ENCODE measurements at regions not wholly inside any gene's neighbourhood (a gene's known extent, or its start where the extent isn't known, plus 50 kb on each side); places are given as distances from the start of the nearest gene placed in this dataset.

- no peak overlapping the region for H3K27ac ChIP-seq
- no peaks in the 10 kb centered on the region for H3K36me3 ChIP-seq
- DNase-seq, result no peak
- no peaks in the 10 kb centered on the region for H3K27me3 ChIP-seq
- no peak for TF ChIP-seq POLR2A (IDR thresholded peaks at IDR 0.05)
- TF ChIP-seq EP300 (IDR thresholded peaks at IDR 0.05), result no peak
- no peak for TF ChIP-seq CTCF (IDR thresholded peaks at IDR 0.05)
- no peak for TF ChIP-seq POLR2AphosphoS5 (IDR thresholded peaks at IDR 0.05)
- 66 to 67% methylated on average over 2 of the region's 2 CpGs for WGBS, 2 donors
- H3K4me3 ChIP-seq, result no peak overlapping the region
- no peak for ATAC-seq (ENCODE audit: low FRiP score in 2 of 2)
- H3K9me3 ChIP-seq, result no peaks in the 10 kb centered on the region
- H3K4me1 ChIP-seq, result no peaks in the 10 kb centered on the region
Observed at GRCh38 chr13:85243831-85244230, 555.4 kb downstream of the SLITRK6 start.

GRCh38 chr13:85241060-85241459 lies 558.2 kb downstream of the SLITRK6 start:
- no peaks in the 10 kb centered on the region for H3K4me1 ChIP-seq
- no peaks in the 10 kb centered on the region for H3K36me3 ChIP-seq
- no peak overlapping the region for H3K27ac ChIP-seq
- peak in 1 of 2 donors; percentile 45 for DNase-seq
- peak in 1 of 2 donors; percentile 73 for ATAC-seq (ENCODE audit: low FRiP score in 2 of 2)
- WGBS, 2 donors, result 44 to 52% methylated on average over 2 of the region's 2 CpGs
- no peaks in the 10 kb centered on the region for H3K27me3 ChIP-seq
- H3K9me3 ChIP-seq, result no peaks in the 10 kb centered on the region
- TF ChIP-seq POLR2AphosphoS5 (IDR thresholded peaks at IDR 0.05) (no peak), POLR2A (IDR thresholded peaks at IDR 0.05) (no peak), EP300 (IDR thresholded peaks at IDR 0.05) (no peak), CTCF (IDR thresholded peaks at IDR 0.05) (no peak)
- H3K4me3 ChIP-seq, result no peak overlapping the region

GRCh38 chr13:85236413-85236812 lies 562.8 kb downstream of the SLITRK6 start:
- no peak for ATAC-seq (ENCODE audit: low FRiP score in 2 of 2)
- H3K27ac ChIP-seq, result no peak overlapping the region
- no peak for DNase-seq
- H3K36me3 ChIP-seq, result no peaks in the 10 kb centered on the region
- TF ChIP-seq CTCF (IDR thresholded peaks at IDR 0.05) (no peak), POLR2A (IDR thresholded peaks at IDR 0.05) (no peak), POLR2AphosphoS5 (IDR thresholded peaks at IDR 0.05) (no peak), EP300 (IDR thresholded peaks at IDR 0.05) (no peak)
- no peak overlapping the region for H3K4me3 ChIP-seq
- H3K9me3 ChIP-seq, result no peaks in the 10 kb centered on the region
- no peaks in the 10 kb centered on the region for H3K4me1 ChIP-seq
- H3K27me3 ChIP-seq, result no peaks in the 10 kb centered on the region
- 79 to 88% methylated on average over 1 of the region's 1 CpG for WGBS, 2 donors

GRCh38 chr13:85230691-85231093 lies 568.5 kb downstream of the SLITRK6 start:
- Histone ChIP-seq H3K4me1 (no peaks in the 10 kb centered on the region), H3K27ac (no peak overlapping the region), H3K9me3 (no peaks in the 10 kb centered on the region), H3K27me3 (no peaks in the 10 kb centered on the region), H3K4me3 (no peak overlapping the region), H3K36me3 (no peaks in the 10 kb centered on the region)
- DNase-seq (no peak), ATAC-seq (ENCODE audit: low FRiP score in 2 of 2) (no peak)
- 42 to 59% methylated on average over 4 of the region's 4 CpGs for WGBS, 2 donors
- TF ChIP-seq CTCF (IDR thresholded peaks at IDR 0.05), result no peak
- TF ChIP-seq EP300 (IDR thresholded peaks at IDR 0.05), result no peak

- Histone ChIP-seq H3K27ac (no peak overlapping the region), H3K36me3 (no peaks in the 10 kb centered on the region), H3K4me1 (no peaks in the 10 kb centered on the region), H3K4me3 (no peak overlapping the region), H3K27me3 (no peaks in the 10 kb centered on the region), H3K9me3 (no peaks in the 10 kb centered on the region)
- DNase-seq (no peak), ATAC-seq (ENCODE audit: low FRiP score in 2 of 2) (no peak)
- 66 to 81% methylated on average over 2 of the region's 2 CpGs for WGBS, 2 donors
- no peak for TF ChIP-seq POLR2A (IDR thresholded peaks at IDR 0.05)
- no peak for TF ChIP-seq EP300 (IDR thresholded peaks at IDR 0.05)
- TF ChIP-seq CTCF (IDR thresholded peaks at IDR 0.05), result no peak
- no peak for TF ChIP-seq POLR2AphosphoS5 (IDR thresholded peaks at IDR 0.05)
Observed at GRCh38 chr13:85228692-85229091, 570.5 kb downstream of the SLITRK6 start.

Data from upper lobe of left lung (tissue), 6 donors.